ENCODE measurements at regions not wholly inside any gene's neighbourhood (a gene's known extent, or its start where the extent isn't known, plus 50 kb on each side); places are given as distances from the start of the nearest gene placed in this dataset.

DNA sequence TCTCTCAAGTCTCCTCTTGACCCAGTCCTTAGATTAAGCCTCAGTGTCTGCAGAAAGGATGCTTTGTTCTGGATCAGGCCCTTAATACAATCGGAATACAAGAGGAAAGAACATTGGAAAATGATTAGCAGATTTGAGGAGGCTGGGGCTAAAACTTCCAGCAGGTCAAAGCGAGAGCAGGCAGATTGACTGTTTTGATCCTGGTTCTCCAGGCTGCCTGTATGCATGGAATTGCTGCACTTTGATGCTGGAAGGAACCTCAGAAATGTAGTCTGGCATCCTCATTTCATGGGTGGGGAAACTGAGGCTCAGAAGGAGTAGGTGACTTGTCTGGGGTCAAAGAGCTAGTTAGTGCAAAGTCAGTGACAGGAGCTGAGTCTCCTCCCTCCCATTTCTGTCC is 202.8 kb downstream of the EMX2 start:
- no TSS peak for BruUV-seq (replicated peaks)
- H3K27me3 ChIP-seq (ENCODE audit: insufficient read depth, low read length) = peaks cover 21% of the 10 kb centered on the region; the same call in 1 of the 2 replicates
- H3K9me2 ChIP-seq (ENCODE audit: insufficient read depth) = no peaks in the 10 kb centered on the region
- no peaks in the 10 kb centered on the region for H3K9me3 ChIP-seq (ENCODE audit: control insufficient read depth in 1 of 2, insufficient read depth in 1 of 2, low read depth in 1 of 2, low read length in 2 of 2)
- ChIA-PET RAD21 (ENCODE audit: low non-redundant PET in 1 of 2, low total read pairs in 2 of 2, uncharacterized antibody in 2 of 2, unreplicated experiment in 2 of 2) (no interaction called here), CTCF (no interaction called here), POLR2A (no interaction called here)
- H3K4me2 ChIP-seq (ENCODE audit: low read length) = no peak overlapping the region
- ATAC-seq (no peak), DNase-seq (ENCODE audit: low read depth, low spot score) (no peak)
- H3K9ac ChIP-seq (ENCODE audit: low read length) = no peak overlapping the region
- TF ChIP-seq, protein P1, sequence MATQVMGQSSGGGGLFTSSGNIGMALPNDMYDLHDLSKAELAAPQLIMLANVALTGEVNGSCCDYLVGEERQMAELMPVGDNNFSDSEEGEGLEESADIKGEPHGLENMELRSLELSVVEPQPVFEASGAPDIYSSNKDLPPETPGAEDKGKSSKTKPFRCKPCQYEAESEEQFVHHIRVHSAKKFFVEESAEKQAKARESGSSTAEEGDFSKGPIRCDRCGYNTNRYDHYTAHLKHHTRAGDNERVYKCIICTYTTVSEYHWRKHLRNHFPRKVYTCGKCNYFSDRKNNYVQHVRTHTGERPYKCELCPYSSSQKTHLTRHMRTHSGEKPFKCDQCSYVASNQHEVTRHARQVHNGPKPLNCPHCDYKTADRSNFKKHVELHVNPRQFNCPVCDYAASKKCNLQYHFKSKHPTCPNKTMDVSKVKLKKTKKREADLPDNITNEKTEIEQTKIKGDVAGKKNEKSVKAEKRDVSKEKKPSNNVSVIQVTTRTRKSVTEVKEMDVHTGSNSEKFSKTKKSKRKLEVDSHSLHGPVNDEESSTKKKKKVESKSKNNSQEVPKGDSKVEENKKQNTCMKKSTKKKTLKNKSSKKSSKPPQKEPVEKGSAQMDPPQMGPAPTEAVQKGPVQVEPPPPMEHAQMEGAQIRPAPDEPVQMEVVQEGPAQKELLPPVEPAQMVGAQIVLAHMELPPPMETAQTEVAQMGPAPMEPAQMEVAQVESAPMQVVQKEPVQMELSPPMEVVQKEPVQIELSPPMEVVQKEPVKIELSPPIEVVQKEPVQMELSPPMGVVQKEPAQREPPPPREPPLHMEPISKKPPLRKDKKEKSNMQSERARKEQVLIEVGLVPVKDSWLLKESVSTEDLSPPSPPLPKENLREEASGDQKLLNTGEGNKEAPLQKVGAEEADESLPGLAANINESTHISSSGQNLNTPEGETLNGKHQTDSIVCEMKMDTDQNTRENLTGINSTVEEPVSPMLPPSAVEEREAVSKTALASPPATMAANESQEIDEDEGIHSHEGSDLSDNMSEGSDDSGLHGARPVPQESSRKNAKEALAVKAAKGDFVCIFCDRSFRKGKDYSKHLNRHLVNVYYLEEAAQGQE (IDR thresholded peaks at IDR 0.05; ENCODE audit: low read depth) = no peak
- H3K27ac ChIP-seq (ENCODE audit: low read depth, low read length) = no peak overlapping the region
- H3K79me2 ChIP-seq (ENCODE audit: insufficient read depth, low read length) = no peaks in the 10 kb centered on the region
- H3K4me1 ChIP-seq (ENCODE audit: control insufficient read depth in 1 of 2, insufficient read depth in 2 of 2, low read length in 2 of 2) = no peaks in the 10 kb centered on the region
- intact Hi-C loops (cut with micrococcal nuclease) = no loop called here
- H4K20me1 ChIP-seq (ENCODE audit: insufficient read depth) = no peaks in the 10 kb centered on the region
- H3K4me3 ChIP-seq (replicated peaks in 1 of 2; ENCODE audit: low read depth in 1 of 2, low read length in 2 of 2) = no peak overlapping the region
- H2AFZ ChIP-seq (ENCODE audit: low read depth, low read length, poor library complexity, severe bottlenecking) = no peak overlapping the region
- no peaks in the 10 kb centered on the region for H3K36me3 ChIP-seq (ENCODE audit: control insufficient read depth in 1 of 2, insufficient read depth in 2 of 2, low read length in 2 of 2)

DNA sequence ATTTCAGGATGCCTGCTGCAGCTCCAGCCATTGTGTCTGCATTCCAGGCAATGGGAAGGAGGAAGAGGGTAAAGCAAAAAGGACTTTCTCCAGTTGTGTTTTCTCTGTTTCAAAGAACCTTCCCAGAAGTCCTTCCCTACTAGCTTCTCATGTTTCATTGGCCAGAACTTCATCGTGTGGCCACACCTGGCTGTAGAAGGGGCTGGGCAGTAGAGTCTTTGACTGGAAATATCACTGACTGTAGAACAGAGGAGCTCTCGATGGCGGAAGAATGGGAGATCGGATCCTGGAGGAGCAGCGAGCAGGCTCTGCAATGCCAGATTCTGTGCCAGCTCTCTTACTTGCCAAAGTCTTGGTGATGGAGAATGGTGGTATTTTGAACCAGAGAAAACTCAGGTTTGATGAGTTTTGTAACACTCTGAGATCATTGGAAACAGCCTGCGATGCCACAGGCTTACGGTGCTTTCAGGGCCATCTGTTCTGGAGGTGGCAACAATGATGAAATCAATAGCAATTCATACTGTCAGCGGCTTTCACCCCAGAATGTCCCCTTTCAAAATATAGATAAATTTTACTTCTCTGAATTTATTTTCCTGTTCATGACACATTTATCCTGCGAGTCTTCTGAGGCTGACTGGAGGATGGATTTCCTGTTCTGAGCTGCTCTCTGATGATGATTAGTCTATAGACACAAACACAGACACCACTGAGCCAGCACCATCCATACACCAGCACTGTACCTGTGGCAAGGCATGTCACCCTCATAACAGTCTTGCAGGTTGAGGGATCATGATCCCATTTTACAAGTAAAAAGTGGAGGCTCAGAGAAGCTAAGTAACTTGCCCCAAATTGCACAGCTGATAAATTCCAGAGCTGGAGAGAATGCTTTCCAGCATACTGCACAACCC is 204.2 kb downstream of the EMX2 start:
- H3K9me2 ChIP-seq (ENCODE audit: insufficient read depth) = no peaks in the 10 kb centered on the region
- no peaks in the 10 kb centered on the region for H3K36me3 ChIP-seq (ENCODE audit: control insufficient read depth in 1 of 2, insufficient read depth in 2 of 2, low read length in 2 of 2)
- no peak overlapping the region for H2AFZ ChIP-seq (ENCODE audit: low read depth, low read length, poor library complexity, severe bottlenecking)
- no peak overlapping the region for H3K9ac ChIP-seq (ENCODE audit: low read length)
- no peak for DNase-seq (ENCODE audit: low read depth, low spot score)
- no peaks in the 10 kb centered on the region for H4K20me1 ChIP-seq (ENCODE audit: insufficient read depth)
- ChIA-PET POLR2A (interaction anchor here (0.7 kb wide), 1 partner anchor 30 kb away, joined by 3 read pairs; no protein-coding TSS in a partner anchor), CTCF (no interaction called here), RAD21 (ENCODE audit: low non-redundant PET in 1 of 2, low total read pairs in 2 of 2, uncharacterized antibody in 2 of 2, unreplicated experiment in 2 of 2) (no interaction called here)
- no peak overlapping the region for H3K4me3 ChIP-seq (replicated peaks in 1 of 2; ENCODE audit: low read depth in 1 of 2, low read length in 2 of 2)
- no peak overlapping the region for H3K27ac ChIP-seq (ENCODE audit: low read depth, low read length)
- H3K9me3 ChIP-seq (ENCODE audit: control insufficient read depth in 1 of 2, insufficient read depth in 1 of 2, low read depth in 1 of 2, low read length in 2 of 2) = no peaks in the 10 kb centered on the region
- H3K4me1 ChIP-seq (ENCODE audit: control insufficient read depth in 1 of 2, insufficient read depth in 2 of 2, low read length in 2 of 2) = no peaks in the 10 kb centered on the region
- BruUV-seq (replicated peaks) = no TSS peak
- no peaks in the 10 kb centered on the region for H3K79me2 ChIP-seq (ENCODE audit: insufficient read depth, low read length)
- no peak overlapping the region for H3K4me2 ChIP-seq (ENCODE audit: low read length)
- H3K27me3 ChIP-seq (ENCODE audit: insufficient read depth, low read length) = peaks cover 20% of the 10 kb centered on the region; the same call in 1 of the 2 replicates
- intact Hi-C loops (cut with micrococcal nuclease) = no loop called here
- ATAC-seq = no peak
- TF ChIP-seq, protein P2, sequence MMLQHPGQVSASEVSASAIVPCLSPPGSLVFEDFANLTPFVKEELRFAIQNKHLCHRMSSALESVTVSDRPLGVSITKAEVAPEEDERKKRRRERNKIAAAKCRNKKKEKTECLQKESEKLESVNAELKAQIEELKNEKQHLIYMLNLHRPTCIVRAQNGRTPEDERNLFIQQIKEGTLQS (IDR thresholded peaks at IDR 0.05) = no peak
- TF ChIP-seq ZNF274 (IDR thresholded peaks at IDR 0.05; ENCODE audit: low read depth, low read length) (no peak), CTCF (IDR thresholded peaks at IDR 0.05 in 2 of 3, conservative IDR thresholded peaks at IDR 0.05 in 1 of 3; ENCODE audit: borderline replicate concordance in 1 of 3, insufficient read depth in 1 of 3, low read depth in 2 of 3, low read length in 2 of 3) (no peak), MAX (IDR thresholded peaks at IDR 0.05) (no peak), EGR1 (IDR thresholded peaks at IDR 0.05; ENCODE audit: low read depth) (no peak), POLR2AphosphoS5 (IDR thresholded peaks at IDR 0.05; ENCODE audit: low read depth, low read length) (no peak), POLR2A (IDR thresholded peaks at IDR 0.05; ENCODE audit: borderline replicate concordance, extremely low read depth, insufficient read depth, insufficient read length) (no peak), YY1 (IDR thresholded peaks at IDR 0.05; ENCODE audit: extremely low read depth, insufficient replicate concordance, low read depth, low read length) (no peak), FOSL1 (IDR thresholded peaks at IDR 0.05; ENCODE audit: low read depth) (no peak), TCF7L2 (IDR thresholded peaks at IDR 0.05; ENCODE audit: borderline replicate concordance, extremely low read depth, insufficient read depth, insufficient read length) (no peak), SRF (IDR thresholded peaks at IDR 0.05; ENCODE audit: low read depth) (no peak), SP1 (IDR thresholded peaks at IDR 0.05; ENCODE audit: low read depth) (no peak), SIN3A (IDR thresholded peaks at IDR 0.05; ENCODE audit: low read depth) (no peak)
